Breast epithelium (tissue), 4 donors: ENCODE measurements at regions not wholly inside any gene's neighbourhood (a gene's known extent, or its start where the extent isn't known, plus 50 kb on each side); places are given as distances from the start of the nearest gene placed in this dataset.

Experiments
- DNase-seq, 2 donors: peaks; one replicate each; pipeline ENCODE4 v3.0.0-alpha.2; 2019; ENCODE audit warnings: low spot score in 2 of 2
- H3K27ac ChIP-seq, 2 donors: fragments of 200-600 bp; sonication (generic) in 1 of 2; one replicate each; pipeline ENCODE4 v1.5.1; 2016 to 2019; ENCODE audit warnings: mild to moderate bottlenecking in 1 of 2
- H3K27me3 ChIP-seq, 2 donors: fragments of 200-600 bp; sonication (generic) in 1 of 2; one replicate each; pipeline versions ENCODE4 v1.5.1 to v1.6.0; 2017 to 2019; ENCODE audit warnings: control low read depth in 1 of 2, mild to moderate bottlenecking in 1 of 2
- H3K36me3 ChIP-seq: fragments of 200-600 bp; one replicate; pipeline ENCODE4 v1.5.1; 2019
- H3K4me1 ChIP-seq, 2 donors: fragments of 200-600 bp; sonication (generic); one replicate each; pipeline ENCODE4 v1.5.1; 2016 to 2019; ENCODE audit warnings: control low read depth in 1 of 2
- H3K4me3 ChIP-seq, 3 donors: fragments of 200-600 bp; sonication (generic); 1 replicate in 2 of 3; 2 replicates in 1 of 3; pipeline ENCODE4 v1.5.1; 2016 to 2019; ENCODE audit warnings: mild to moderate bottlenecking in 3 of 3, moderate library complexity in 2 of 3
- H3K9me3 ChIP-seq, 2 donors: fragments of 200-600 bp; sonication (generic) in 1 of 2; one replicate each; pipeline ENCODE4 v1.5.1; 2016 to 2019; ENCODE audit warnings: control low read depth in 1 of 2
- POLR2A ChIP-seq: fragments of 450-650 bp; IDR thresholded peaks from one replicate; pipeline ENCODE4 v1.6.1; 2016; ENCODE audit warnings: antibody characterized with exemption, mild to moderate bottlenecking, moderate library complexity
- POLR2AphosphoS5 ChIP-seq, 3 donors: sonication (generic); formaldehyde crosslinking; IDR thresholded peaks; one replicate each; pipeline ENCODE4 v1.6.1; 2017; ENCODE audit warnings: antibody characterized with exemption in 3 of 3
- intact Hi-C: fragments of 100-400 bp; cut with DNase I; formaldehyde crosslinking; loops from one replicate; pipeline ENCODE4 v1.15.1; 2023; ENCODE audit warnings: low total_unique reads
- TF ChIP-seq, protein P1 (sequence below), 3 donors: fragments of 450-650 bp; IDR thresholded peaks; one replicate each; pipeline ENCODE4 v1.5.1; 2016 to 2017; ENCODE audit warnings: antibody characterized with exemption in 3 of 3, mild to moderate bottlenecking in 3 of 3, moderate library complexity in 3 of 3

DNA sequence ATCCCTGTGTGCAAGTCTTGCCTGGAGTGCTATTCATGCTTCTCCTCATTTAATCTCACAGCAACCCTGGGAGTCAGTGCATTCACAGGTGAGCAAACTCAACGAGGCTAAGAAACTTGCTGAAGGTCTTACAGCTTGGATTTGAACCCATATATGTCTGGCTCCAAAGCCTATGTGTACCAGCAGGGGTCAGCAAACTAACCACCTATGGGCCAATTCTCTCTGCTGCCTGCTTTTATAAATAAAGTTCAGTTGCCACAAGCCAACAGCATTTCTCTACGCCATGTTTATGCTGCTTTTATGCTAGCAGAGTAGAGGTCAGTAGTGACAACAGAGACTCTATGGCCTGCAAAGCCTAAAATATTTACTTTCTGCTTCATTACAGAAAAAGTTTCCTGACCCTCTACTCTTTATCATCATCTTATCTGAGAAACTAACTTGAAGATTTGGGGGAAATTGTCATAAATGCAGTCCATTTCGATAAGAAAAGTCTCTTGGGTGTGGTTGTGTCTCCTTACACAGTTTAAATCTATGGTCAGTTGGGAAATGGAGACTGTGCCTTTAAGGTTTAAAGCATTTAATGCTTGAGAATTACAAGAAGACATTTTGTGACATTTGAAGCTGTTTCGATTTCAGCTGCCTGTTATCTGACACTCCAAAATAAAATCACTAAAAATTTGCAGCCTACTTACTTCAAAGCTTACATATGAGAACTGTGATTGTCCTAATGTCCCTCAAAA is 137.7 kb downstream of the PRELID2 start:
- TF ChIP-seq POLR2A (no peak), POLR2AphosphoS5 (IDR thresholded peaks at IDR 0.05) (no peak)
- TF ChIP-seq, protein P1, sequence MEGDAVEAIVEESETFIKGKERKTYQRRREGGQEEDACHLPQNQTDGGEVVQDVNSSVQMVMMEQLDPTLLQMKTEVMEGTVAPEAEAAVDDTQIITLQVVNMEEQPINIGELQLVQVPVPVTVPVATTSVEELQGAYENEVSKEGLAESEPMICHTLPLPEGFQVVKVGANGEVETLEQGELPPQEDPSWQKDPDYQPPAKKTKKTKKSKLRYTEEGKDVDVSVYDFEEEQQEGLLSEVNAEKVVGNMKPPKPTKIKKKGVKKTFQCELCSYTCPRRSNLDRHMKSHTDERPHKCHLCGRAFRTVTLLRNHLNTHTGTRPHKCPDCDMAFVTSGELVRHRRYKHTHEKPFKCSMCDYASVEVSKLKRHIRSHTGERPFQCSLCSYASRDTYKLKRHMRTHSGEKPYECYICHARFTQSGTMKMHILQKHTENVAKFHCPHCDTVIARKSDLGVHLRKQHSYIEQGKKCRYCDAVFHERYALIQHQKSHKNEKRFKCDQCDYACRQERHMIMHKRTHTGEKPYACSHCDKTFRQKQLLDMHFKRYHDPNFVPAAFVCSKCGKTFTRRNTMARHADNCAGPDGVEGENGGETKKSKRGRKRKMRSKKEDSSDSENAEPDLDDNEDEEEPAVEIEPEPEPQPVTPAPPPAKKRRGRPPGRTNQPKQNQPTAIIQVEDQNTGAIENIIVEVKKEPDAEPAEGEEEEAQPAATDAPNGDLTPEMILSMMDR (IDR thresholded peaks at IDR 0.05): no peak
- Histone ChIP-seq H3K36me3 (no peaks in the 10 kb centered on the region), H3K9me3 (no peaks in the 10 kb centered on the region), H3K27ac (no peak overlapping the region), H3K27me3 (no peaks in the 10 kb centered on the region), H3K4me3 (no peak overlapping the region), H3K4me1 (no peaks in the 10 kb centered on the region)
- intact Hi-C loops: no loop called here
- DNase-seq: no peak

DNA sequence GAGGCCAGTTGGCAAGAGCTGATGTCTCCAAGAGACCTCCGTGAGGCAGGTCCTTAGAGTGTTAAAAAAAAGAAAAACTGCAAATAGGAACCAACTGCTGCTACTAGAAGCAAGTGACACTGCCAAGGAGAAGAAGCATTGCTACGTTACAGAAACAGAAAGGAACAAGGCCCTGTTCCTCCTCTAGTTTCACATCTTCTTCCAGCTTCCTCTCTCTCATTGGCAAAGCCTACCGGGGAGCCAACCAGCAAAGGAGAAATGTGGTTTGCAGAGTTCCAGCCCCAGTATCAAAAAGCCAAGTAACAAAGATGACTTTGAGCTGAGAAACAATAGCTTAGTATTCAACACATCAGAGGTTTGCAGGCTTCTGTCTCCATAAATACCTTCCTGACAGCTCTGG is 145.9 kb downstream of the PRELID2 start:
- H3K27me3 ChIP-seq: no peaks in the 10 kb centered on the region
- TF ChIP-seq, protein P1 (IDR thresholded peaks at IDR 0.05): no peak
- TF ChIP-seq POLR2A (no peak), POLR2AphosphoS5 (IDR thresholded peaks at IDR 0.05) (no peak)
- no peak overlapping the region for H3K4me3 ChIP-seq
- H3K36me3 ChIP-seq: no peaks in the 10 kb centered on the region
- no peaks in the 10 kb centered on the region for H3K9me3 ChIP-seq
- DNase-seq: no peak
- intact Hi-C loops: no loop called here
- H3K4me1 ChIP-seq: no peaks in the 10 kb centered on the region
- H3K27ac ChIP-seq: no peak overlapping the region

DNA sequence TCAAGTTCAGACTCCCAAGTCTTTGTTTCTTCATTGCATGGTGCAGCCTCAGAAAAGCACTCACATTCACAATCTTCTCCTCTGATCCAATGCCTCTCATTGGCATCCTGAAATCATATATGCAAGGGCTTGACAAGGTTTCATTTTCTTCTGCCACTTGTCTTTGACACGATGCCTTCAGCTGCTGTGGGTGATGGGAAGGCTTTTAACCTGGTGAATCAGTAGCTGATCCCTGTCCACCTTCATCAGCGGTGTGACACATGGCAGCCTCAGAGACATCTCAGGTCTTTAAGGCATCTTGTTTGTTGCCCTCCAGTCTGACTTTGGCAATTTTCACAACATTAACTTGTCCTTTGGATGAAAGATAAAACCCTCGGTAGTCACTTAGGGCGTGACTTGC is 147.2 kb downstream of the PRELID2 start:
- TF ChIP-seq, protein P1 (IDR thresholded peaks at IDR 0.05): no peak
- TF ChIP-seq POLR2A (no peak), POLR2AphosphoS5 (IDR thresholded peaks at IDR 0.05) (no peak)
- no peak for DNase-seq
- intact Hi-C loops: no loop called here
- Histone ChIP-seq H3K27ac (no peak overlapping the region), H3K27me3 (no peaks in the 10 kb centered on the region), H3K4me1 (no peaks in the 10 kb centered on the region), H3K9me3 (no peaks in the 10 kb centered on the region), H3K36me3 (no peaks in the 10 kb centered on the region), H3K4me3 (no peak overlapping the region)

DNA sequence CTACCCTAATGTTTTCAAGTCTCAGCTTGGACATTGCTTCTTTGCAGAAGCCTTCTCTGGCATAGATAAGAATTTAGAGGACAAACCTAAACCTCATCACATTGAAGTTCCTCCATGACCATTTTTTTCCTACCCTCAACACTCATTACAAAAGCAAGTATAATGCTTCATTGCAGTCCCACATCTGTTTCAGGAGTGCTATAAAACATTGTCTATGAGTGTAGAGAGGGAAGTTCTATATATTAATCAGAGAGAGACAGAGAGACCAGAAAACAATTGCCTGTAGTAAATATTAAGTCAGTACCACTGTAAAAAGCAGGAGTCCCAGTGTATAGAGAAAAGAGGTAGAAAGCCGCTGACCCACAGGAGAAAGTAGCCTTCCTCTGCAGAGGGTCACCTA is 149.7 kb downstream of the PRELID2 start:
- H3K27ac ChIP-seq: no peak overlapping the region
- no peaks in the 10 kb centered on the region for H3K36me3 ChIP-seq
- no peak overlapping the region for H3K4me3 ChIP-seq
- no peak for TF ChIP-seq POLR2AphosphoS5 (IDR thresholded peaks at IDR 0.05)
- TF ChIP-seq POLR2A: no peak
- TF ChIP-seq, protein P1 (IDR thresholded peaks at IDR 0.05): no peak
- DNase-seq: no peak
- H3K4me1 ChIP-seq: no peaks in the 10 kb centered on the region
- H3K9me3 ChIP-seq: no peaks in the 10 kb centered on the region
- intact Hi-C loops: no loop called here
- no peaks in the 10 kb centered on the region for H3K27me3 ChIP-seq

DNA sequence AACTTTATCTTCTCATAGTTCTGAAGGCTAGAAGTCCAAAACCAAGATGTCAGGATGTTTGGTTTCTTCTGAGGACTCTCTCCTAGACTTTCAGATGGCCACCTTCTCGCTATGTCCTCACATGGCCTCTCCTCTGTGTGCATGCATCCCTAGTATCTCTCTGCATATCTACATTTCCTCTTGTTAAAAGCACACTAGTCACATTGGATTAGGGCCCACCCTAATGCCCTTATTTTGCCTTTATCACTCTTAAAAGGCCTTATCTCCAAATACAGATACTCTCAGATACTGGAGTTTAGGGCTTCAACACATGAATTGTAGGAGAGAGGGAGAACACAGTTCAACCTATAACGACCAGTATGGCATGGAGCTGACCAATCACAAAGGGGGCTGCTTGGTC is 151.7 kb downstream of the PRELID2 start:
- no peak overlapping the region for H3K4me3 ChIP-seq
- H3K36me3 ChIP-seq: no peaks in the 10 kb centered on the region
- H3K9me3 ChIP-seq: no peaks in the 10 kb centered on the region
- intact Hi-C loops: no loop called here
- no peak for TF ChIP-seq POLR2AphosphoS5 (IDR thresholded peaks at IDR 0.05)
- no peak for TF ChIP-seq POLR2A
- TF ChIP-seq, protein P1 (IDR thresholded peaks at IDR 0.05): no peak
- no peak for DNase-seq
- no peaks in the 10 kb centered on the region for H3K27me3 ChIP-seq
- H3K4me1 ChIP-seq: no peaks in the 10 kb centered on the region
- no peak overlapping the region for H3K27ac ChIP-seq
